OCI-LY7 (cell line): ENCODE measurements at regions not wholly inside any gene's neighbourhood (a gene's known extent, or its start where the extent isn't known, plus 50 kb on each side); places are given as distances from the start of the nearest gene placed in this dataset.

Source experiments
- BruUV-seq: library from RNA; stranded (reverse); fragments of 400-500 nt; replicated peaks from 2 replicates; lab custom pipeline; 2021; lab: Mats Ljungman, UMichigan
- CTCF ChIA-PET: fragments of 300-600 bp; sonication (Branson Sonifier 250); formaldehyde crosslinking; loops from one replicate; lab custom pipeline; 2022; ENCODE audit warnings: antibody characterized with exemption; ENCODE audit not compliant: unreplicated experiment; lab: Charles Lee
- POLR2A ChIA-PET: fragments of 300-600 bp; sonication (Branson Sonifier 250); formaldehyde crosslinking; loops from one replicate; lab custom pipeline; 2022; ENCODE audit warnings: antibody characterized with exemption; lab: Charles Lee
- DNase-seq: peaks from one replicate; pipeline ENCODE4 v3.0.0-alpha.2; 2015; ENCODE audit warnings: low spot score
- H2AFZ ChIP-seq: fragments of 200-600 bp; sonication (generic), shearing (Covaris generic); 2 replicates; pipeline ENCODE4 v1.6.1; 2014; ENCODE audit warnings: mild to moderate bottlenecking, antibody characterized with exemption, low read length, moderate library complexity
- H3K27ac ChIP-seq: fragments of 200-600 bp; sonication (generic); 2 replicates; pipeline ENCODE4 v1.5.1; 2014; ENCODE audit warnings: mixed run types, low read depth, mild to moderate bottlenecking, moderate library complexity, low read length, inconsistent platforms; ENCODE audit not compliant: poor library complexity, severe bottlenecking
- H3K36me3 ChIP-seq: fragments of 200-600 bp; sonication (generic); 2 replicates; pipeline ENCODE4 v1.6.1; 2014; ENCODE audit warnings: mild to moderate bottlenecking, antibody characterized with exemption, low read length, moderate library complexity, mixed read lengths; ENCODE audit not compliant: insufficient read depth
- H3K4me1 ChIP-seq: fragments of 200-600 bp; sonication (generic); 2 replicates; pipeline ENCODE4 v1.5.1; 2014; ENCODE audit warnings: mild to moderate bottlenecking, low read length; ENCODE audit not compliant: insufficient read depth, poor library complexity, severe bottlenecking
- H3K4me2 ChIP-seq: fragments of 200-600 bp; sonication (generic); 2 replicates; pipeline ENCODE4 v1.6.1; 2014; ENCODE audit warnings: mild to moderate bottlenecking, low read length
- H3K4me3 ChIP-seq: fragments of 200-600 bp; sonication (generic); 2 replicates; pipeline ENCODE4 v1.5.1; 2014; ENCODE audit warnings: mild to moderate bottlenecking, low read depth, low read length; ENCODE audit not compliant: poor library complexity, severe bottlenecking
- H3K79me2 ChIP-seq: fragments of 200-600 bp; sonication (generic); 2 replicates; pipeline ENCODE4 v1.6.1; 2016; ENCODE audit warnings: low read depth, mild to moderate bottlenecking, low read length, moderate library complexity, mixed read lengths; ENCODE audit not compliant: insufficient read depth
- H3K9me2 ChIP-seq: fragments of 200-600 bp; sonication (generic); 2 replicates; pipeline ENCODE4 v1.6.1; 2016; ENCODE audit warnings: mild to moderate bottlenecking, low read length, mixed read lengths; ENCODE audit not compliant: insufficient read depth
- H3K9me3 ChIP-seq: fragments of 200-600 bp; sonication (generic); 2 replicates; pipeline ENCODE4 v1.6.1; 2014; ENCODE audit warnings: mild to moderate bottlenecking, mixed run types, low read length, mixed read lengths
- H4K20me1 ChIP-seq: fragments of 200-600 bp; sonication (generic); 2 replicates; pipeline ENCODE4 v1.6.1; 2014; ENCODE audit warnings: mild to moderate bottlenecking, antibody characterized with exemption, low read length, moderate library complexity, mixed read lengths; ENCODE audit not compliant: insufficient read depth
- EZH2phosphoT487 ChIP-seq: fragments of 200-600 bp; sonication (generic); IDR thresholded peaks from 2 replicates; pipeline ENCODE4 v1.6.1; 2018; ENCODE audit warnings: low read depth, borderline replicate concordance, mild to moderate bottlenecking, mixed run types, antibody characterized with exemption, low read length, moderate library complexity, mixed read lengths
- intact Hi-C: fragments of 100-400 bp; cut with micrococcal nuclease; formaldehyde crosslinking; loops from one replicate; pipeline ENCODE4 v1.10.0; 2022; ENCODE audit not compliant: unreplicated experiment
- TF ChIP-seq, protein P1 (sequence below): fragments of 200-600 bp; sonication (generic); conservative IDR thresholded peaks from 2 replicates; pipeline ENCODE4 v1.5.1; 2014; ENCODE audit warnings: mild to moderate bottlenecking, antibody characterized with exemption, low read length, moderate library complexity, mixed read lengths

DNA sequence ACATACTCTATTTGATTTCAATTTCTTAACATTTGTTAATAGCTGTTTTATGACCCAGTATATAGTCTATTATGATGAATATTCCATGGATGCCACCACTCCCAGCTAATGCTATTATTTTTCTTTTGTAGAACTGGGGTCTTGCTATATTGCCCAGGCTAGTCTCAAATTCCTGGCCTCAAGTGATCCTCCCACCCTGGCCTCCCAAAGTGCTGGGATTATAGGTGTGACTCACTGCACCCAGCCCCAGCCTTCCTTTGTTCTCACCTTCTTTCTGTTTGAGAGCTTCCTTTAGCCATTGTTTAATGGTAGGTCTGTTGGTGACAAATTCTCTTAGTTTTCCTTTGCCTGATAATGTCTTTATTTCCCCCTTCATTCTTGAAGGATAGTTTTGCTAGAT lies 52.9 kb upstream of the AMOTL1 start:
- no peaks in the 10 kb centered on the region for H3K9me2 ChIP-seq
- ChIA-PET CTCF (no interaction called here), POLR2A (interaction anchor here (0.6 to 1.2 kb wide), 3 partner anchors 18 to 1677 kb away, joined by 3 read pairs; no protein-coding TSS in a partner anchor)
- H3K27ac ChIP-seq: no peak overlapping the region
- no peak overlapping the region for H3K4me3 ChIP-seq
- H3K79me2 ChIP-seq: no peaks in the 10 kb centered on the region
- no peaks in the 10 kb centered on the region for H3K4me1 ChIP-seq
- intact Hi-C loops: no loop called here
- no peaks in the 10 kb centered on the region for H3K9me3 ChIP-seq
- DNase-seq: no peak
- no peak overlapping the region for H3K4me2 ChIP-seq
- H2AFZ ChIP-seq: no peak overlapping the region
- no peaks in the 10 kb centered on the region for H3K36me3 ChIP-seq
- no peaks in the 10 kb centered on the region for H4K20me1 ChIP-seq
- TF ChIP-seq EZH2phosphoT487: no peak
- no TSS peak for BruUV-seq

DNA sequence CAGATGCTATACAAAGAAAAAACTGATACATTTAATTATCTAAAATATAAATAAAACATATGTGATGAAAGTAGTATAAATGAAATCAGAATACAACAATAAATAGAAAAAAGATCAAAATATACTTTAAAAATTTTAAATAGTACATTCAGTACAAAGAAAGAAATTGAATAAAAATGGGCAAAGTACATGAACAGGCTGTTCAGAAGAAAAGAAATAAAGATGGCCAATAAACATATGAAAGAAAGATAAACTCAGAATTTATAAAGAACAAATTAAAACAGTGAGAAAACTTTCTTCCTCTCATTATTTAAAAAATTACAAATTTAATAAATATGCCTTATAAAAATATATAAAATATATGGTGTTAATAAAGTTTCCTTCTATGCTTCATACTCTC lies 50.5 kb upstream of the AMOTL1 start:
- CTCF ChIA-PET: no interaction called here
- no peaks in the 10 kb centered on the region for H3K9me2 ChIP-seq
- TF ChIP-seq EZH2phosphoT487: no peak
- TF ChIP-seq, protein P1, sequence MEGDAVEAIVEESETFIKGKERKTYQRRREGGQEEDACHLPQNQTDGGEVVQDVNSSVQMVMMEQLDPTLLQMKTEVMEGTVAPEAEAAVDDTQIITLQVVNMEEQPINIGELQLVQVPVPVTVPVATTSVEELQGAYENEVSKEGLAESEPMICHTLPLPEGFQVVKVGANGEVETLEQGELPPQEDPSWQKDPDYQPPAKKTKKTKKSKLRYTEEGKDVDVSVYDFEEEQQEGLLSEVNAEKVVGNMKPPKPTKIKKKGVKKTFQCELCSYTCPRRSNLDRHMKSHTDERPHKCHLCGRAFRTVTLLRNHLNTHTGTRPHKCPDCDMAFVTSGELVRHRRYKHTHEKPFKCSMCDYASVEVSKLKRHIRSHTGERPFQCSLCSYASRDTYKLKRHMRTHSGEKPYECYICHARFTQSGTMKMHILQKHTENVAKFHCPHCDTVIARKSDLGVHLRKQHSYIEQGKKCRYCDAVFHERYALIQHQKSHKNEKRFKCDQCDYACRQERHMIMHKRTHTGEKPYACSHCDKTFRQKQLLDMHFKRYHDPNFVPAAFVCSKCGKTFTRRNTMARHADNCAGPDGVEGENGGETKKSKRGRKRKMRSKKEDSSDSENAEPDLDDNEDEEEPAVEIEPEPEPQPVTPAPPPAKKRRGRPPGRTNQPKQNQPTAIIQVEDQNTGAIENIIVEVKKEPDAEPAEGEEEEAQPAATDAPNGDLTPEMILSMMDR: no peak
- DNase-seq: no peak
- no TSS peak for BruUV-seq
- POLR2A ChIA-PET: interaction anchor here (0.7 kb wide), 1 partner anchor 1846 kb away, joined by 3 read pairs; no protein-coding TSS in a partner anchor
- no peaks in the 10 kb centered on the region for H3K4me1 ChIP-seq
- no peak overlapping the region for H3K4me3 ChIP-seq
- no peak overlapping the region for H2AFZ ChIP-seq
- intact Hi-C loops: no loop called here
- H3K9me3 ChIP-seq: no peaks in the 10 kb centered on the region
- no peaks in the 10 kb centered on the region for H3K36me3 ChIP-seq
- H4K20me1 ChIP-seq: no peaks in the 10 kb centered on the region
- no peak overlapping the region for H3K27ac ChIP-seq
- no peaks in the 10 kb centered on the region for H3K79me2 ChIP-seq
- H3K4me2 ChIP-seq: no peak overlapping the region
